GM12878 (cell line): ENCODE measurements at regions not wholly inside any gene's neighbourhood (a gene's known extent, or its start where the extent isn't known, plus 50 kb on each side); places are given as distances from the start of the nearest gene placed in this dataset.

Experiments used
- ATAC-seq: fragments of 200-7000 bp; cut with Tn5 transposase; 3 replicates; pipeline ENCODE4 v1.9.1; 2020; ENCODE audit warnings: mild to moderate bottlenecking, moderate library complexity
- BruUV-seq: library from RNA; stranded (reverse); fragments of 400-500 nt; replicated peaks from 2 replicates; lab custom pipeline; 2021; lab: Mats Ljungman, UMichigan
- CTCF ChIA-PET: fragments of 300-600 bp; sonication (Branson Sonifier 250); formaldehyde crosslinking; extraction: SDS; loops from one replicate; lab custom pipeline; 2021; ENCODE audit warnings: inconsistent platforms; lab: Yijun Ruan, JAX
- POLR2A ChIA-PET: fragments of 350-600 bp; formaldehyde crosslinking; extraction: SDS; loops from one replicate; lab custom pipeline; 2021; ENCODE audit warnings: inconsistent platforms; lab: Charles Lee
- RAD21 ChIA-PET: fragments of 300-600 bp; sonication (Branson Sonifier 250); formaldehyde crosslinking; loops from one replicate; lab custom pipeline; 2023; ENCODE audit warnings: antibody characterized with exemption; ENCODE audit not compliant: unreplicated experiment; lab: Charles Lee
- SMC1A ChIA-PET: fragments of 300-600 bp; sonication (Branson Sonifier 250); formaldehyde crosslinking; loops from one replicate; lab custom pipeline; 2023; ENCODE audit not compliant: unreplicated experiment, uncharacterized antibody; lab: Charles Lee
- DNase-seq: peaks from one replicate; pipeline ENCODE4 v3.0.0-alpha.2; 2011; ENCODE audit warnings: low read depth, low spot score
- FAIRE-seq: peaks from 3 replicates; lab custom pipeline; 2011; peaks lifted over from hg19 to GRCh38; lab: Jason Lieb, UNC
- H2AFZ ChIP-seq: 2 replicates; pipeline ENCODE4 v1.6.0; 2011; ENCODE audit warnings: low read depth, low read length, control low read depth; ENCODE audit not compliant: control insufficient read depth
- H3K27ac ChIP-seq: 2 replicates; pipeline ENCODE4 v1.5.1; 2011; ENCODE audit warnings: control low read depth; ENCODE audit not compliant: control insufficient read depth, insufficient read depth
- H3K27me3 ChIP-seq, 2 experiments: replicated peaks in 1 of 2; 2 replicates each; pipeline versions ENCODE4 v1.6.0 to v1.6.1; 2011; ENCODE audit warnings: low read length in 1 of 2; ENCODE audit not compliant: control insufficient read depth in 2 of 2, insufficient read depth in 2 of 2
- H3K36me3 ChIP-seq, 2 experiments: 2 replicates each; pipeline ENCODE4 v1.5.1; 2011; ENCODE audit warnings: low read length in 1 of 2; ENCODE audit not compliant: control insufficient read depth in 2 of 2, insufficient read depth in 2 of 2
- H3K4me1 ChIP-seq: 2 replicates; pipeline ENCODE4 v1.6.1; 2011; ENCODE audit warnings: mild to moderate bottlenecking, low read length, moderate library complexity, mixed read lengths; ENCODE audit not compliant: control insufficient read depth, insufficient read depth
- H3K4me2 ChIP-seq: 2 replicates; pipeline ENCODE4 v1.6.0; 2011; ENCODE audit warnings: control low read depth; ENCODE audit not compliant: control insufficient read depth, insufficient read depth
- H3K4me3 ChIP-seq: fragments of 200-600 bp; sonication (generic); 2 replicates; pipeline ENCODE4 v1.5.1; 2016
- H3K79me2 ChIP-seq: 2 replicates; pipeline ENCODE4 v1.6.0; 2011; ENCODE audit warnings: low read length; ENCODE audit not compliant: control insufficient read depth, insufficient read depth
- H3K9ac ChIP-seq: 2 replicates; pipeline ENCODE4 v1.8.0; 2011; ENCODE audit warnings: low read length, control low read depth, mixed read lengths; ENCODE audit not compliant: control insufficient read depth, insufficient read depth
- H3K9me3 ChIP-seq: replicated peaks from 3 replicates; pipeline ENCODE4 v1.5.1; 2011; ENCODE audit warnings: mild to moderate bottlenecking, low read length; ENCODE audit not compliant: control insufficient read depth, insufficient read depth
- H4K20me1 ChIP-seq: 2 replicates; pipeline ENCODE4 v1.6.0; 2011; ENCODE audit not compliant: control insufficient read depth, insufficient read depth
- ATF7 ChIP-seq: fragments of 450-650 bp; IDR thresholded peaks from 2 replicates; pipeline ENCODE4 v1.6.1; 2016; ENCODE audit warnings: low read depth, mild to moderate bottlenecking
- CEBPZ ChIP-seq: fragments of 150-350 bp; IDR thresholded peaks from 2 replicates; pipeline ENCODE4 v1.6.1; 2016; ENCODE audit warnings: low read depth, low read length
- CHD2 ChIP-seq: IDR thresholded peaks from 2 replicates; pipeline ENCODE4 v1.6.1; 2011; ENCODE audit warnings: low read depth, low read length, improper control_type of control experiment, borderline replicate concordance
- ELK1 ChIP-seq: IDR thresholded peaks from 2 replicates; pipeline ENCODE4 v1.6.1; 2012; ENCODE audit warnings: low read depth, low read length, improper control_type of control experiment
- NFXL1 ChIP-seq: fragments of 450-650 bp; IDR thresholded peaks from 2 replicates; pipeline ENCODE4 v1.6.1; 2017; ENCODE audit warnings: antibody characterized with exemption, mild to moderate bottlenecking, borderline replicate concordance
- NR2C1 ChIP-seq: fragments of 450-650 bp; IDR thresholded peaks from 2 replicates; pipeline ENCODE4 v1.6.1; 2017; ENCODE audit warnings: antibody characterized with exemption, mild to moderate bottlenecking, moderate library complexity
- POU2F2 ChIP-seq: IDR thresholded peaks from 3 replicates; pipeline ENCODE4 v1.6.1; 2011; ENCODE audit warnings: low read depth, mild to moderate bottlenecking, low read length, borderline replicate concordance
- PRDM15 ChIP-seq: fragments of 450-650 bp; formaldehyde crosslinking; IDR thresholded peaks from 2 replicates; pipeline ENCODE4 v1.4.0; 2020; ENCODE audit warnings: mild to moderate bottlenecking, moderate library complexity
- RELA ChIP-seq: fragments of 450-650 bp; IDR thresholded peaks from 2 replicates; pipeline ENCODE4 v1.8.0; 2014; ENCODE audit warnings: borderline replicate concordance; ENCODE audit not compliant: partially characterized antibody
- SMAD5 ChIP-seq: IDR thresholded peaks from 2 replicates; pipeline ENCODE4 v1.6.1; 2016; ENCODE audit warnings: antibody characterized with exemption, low read depth
- SP1 ChIP-seq: IDR thresholded peaks from one replicate; pipeline ENCODE4 v1.6.1; 2011; ENCODE audit warnings: low read depth, low read length
- TBL1XR1 ChIP-seq: IDR thresholded peaks from 2 replicates; pipeline ENCODE4 v1.6.1; 2012; ENCODE audit warnings: low read depth, low read length, improper control_type of control experiment
- ZNF24 ChIP-seq: fragments of 450-650 bp; IDR thresholded peaks from 2 replicates; pipeline ENCODE4 v1.6.1; 2017; ENCODE audit warnings: antibody characterized with exemption, mild to moderate bottlenecking
- WGBS: methylation state at CpG from one replicate; pipeline ENCODE4 v1.1.6; 2016; ENCODE audit warnings: low lambda C conversion rate; ENCODE audit not compliant: insufficient replicate concordance, insufficient coverage; ENCODE audit errors: missing lambda C conversion rate; 5-methylcytosine and 5-hydroxymethylcytosine counted together
- in situ Hi-C: fragments of 300-500 bp; cut with MboI; formaldehyde crosslinking; loops from 9 replicates; pipeline ENCODE4 v1.14.3; 2018; ENCODE audit warnings: mixed read lengths
- intact Hi-C: fragments of 100-400 bp; cut with micrococcal nuclease; formaldehyde crosslinking; loops from one replicate; pipeline ENCODE4 v1.14.2; 2022; ENCODE audit not compliant: unreplicated experiment
- TF ChIP-seq, protein P1 (sequence below): IDR thresholded peaks from 2 replicates; pipeline ENCODE4 v1.6.1; 2012; ENCODE audit warnings: low read length, inconsistent platforms

DNA sequence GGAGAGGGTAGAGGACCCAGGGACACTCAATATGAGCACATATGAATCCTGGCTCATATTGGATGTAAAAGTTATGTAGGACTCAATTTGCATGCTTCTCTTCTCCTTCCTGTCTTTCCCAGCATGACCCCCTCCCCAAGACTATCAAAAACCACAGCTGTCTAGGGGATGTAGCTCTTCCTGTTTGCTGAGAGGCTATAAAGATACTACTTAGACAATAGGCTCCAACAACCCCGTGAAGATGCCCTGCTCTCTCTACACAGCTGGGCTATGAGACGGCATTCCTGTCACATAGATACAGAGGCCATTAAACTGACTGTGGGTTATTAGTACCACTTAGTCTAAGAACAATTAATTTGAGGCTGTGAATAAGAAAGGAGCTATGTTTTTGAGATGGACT lies 56.5 kb upstream of the PCSK1 start (continued):
- no peak for TF ChIP-seq PRDM15 (CRISPR knock-in tag)
- TF ChIP-seq ATF7: no peak
- TF ChIP-seq TBL1XR1: no peak
- TF ChIP-seq CHD2: no peak
- TF ChIP-seq, all 136 proteins: peak for 0

DNA sequence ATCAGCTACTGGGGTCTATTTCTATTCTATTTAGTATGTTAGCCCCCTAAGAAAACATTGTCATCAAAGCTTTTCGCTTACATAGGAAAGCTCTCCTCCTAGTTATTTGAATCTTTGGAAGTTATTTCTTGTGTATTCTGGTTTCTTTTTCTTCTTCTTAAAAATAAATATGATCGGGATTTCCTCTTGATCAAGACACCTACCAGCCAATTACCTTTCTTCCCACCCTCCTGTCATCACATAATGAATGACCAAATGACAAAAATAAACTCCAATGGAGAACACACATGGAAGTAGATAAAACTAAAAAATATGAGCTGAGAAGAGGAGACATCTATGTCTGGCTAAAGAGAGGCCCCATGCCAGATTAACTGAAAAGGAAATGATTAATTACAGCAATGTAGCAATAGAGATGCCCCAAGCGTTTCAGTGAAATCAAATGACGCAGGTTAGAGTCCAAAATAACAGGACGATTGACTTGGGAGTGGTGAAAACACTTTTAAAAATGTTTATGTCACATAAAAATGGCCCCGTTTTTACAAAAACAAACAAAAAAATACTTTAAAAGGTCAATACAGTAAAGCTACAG lies 59.5 kb upstream of the PCSK1 start:
- no peak overlapping the region for H3K4me3 ChIP-seq
- H3K4me2 ChIP-seq: no peak overlapping the region
- WGBS: 31% methylated on average over 6 of the region's 6 CpGs
- H3K79me2 ChIP-seq: no peaks in the 10 kb centered on the region
- BruUV-seq: no TSS peak
- POLR2A ChIA-PET: no interaction called here
- no peak overlapping the region for H3K9ac ChIP-seq
- H3K9me3 ChIP-seq: no peaks in the 10 kb centered on the region
- H3K27ac ChIP-seq: no peak overlapping the region
- H3K27me3 ChIP-seq: no peaks in the 10 kb centered on the region
- CTCF ChIA-PET: no interaction called here
- no peak overlapping the region for H2AFZ ChIP-seq
- RAD21 ChIA-PET: interaction anchor here (0.6 kb wide), 1 partner anchor 714 kb away, joined by 4 read pairs; no protein-coding TSS in a partner anchor
- FAIRE-seq: no peak
- DNase-seq: no peak
- no peaks in the 10 kb centered on the region for H4K20me1 ChIP-seq
- no peaks in the 10 kb centered on the region for H3K4me1 ChIP-seq
- intact Hi-C loops (no loop called here), in situ Hi-C loops (no loop called here)
- H3K36me3 ChIP-seq: no peaks in the 10 kb centered on the region
- ATAC-seq: no peak
- SMC1A ChIA-PET: interaction anchor here (0.5 to 0.7 kb wide), 3 partner anchors 12 to 306 kb away, joined by 3 read pairs; no protein-coding TSS in a partner anchor
- TF ChIP-seq ELK1 (no peak), ZNF24 (no peak), NFXL1 (no peak), POU2F2 (no peak), CEBPZ (no peak), RELA (no peak), NR2C1 (no peak), SMAD5 (no peak), SP1 (no peak)
- TF ChIP-seq, protein P1, sequence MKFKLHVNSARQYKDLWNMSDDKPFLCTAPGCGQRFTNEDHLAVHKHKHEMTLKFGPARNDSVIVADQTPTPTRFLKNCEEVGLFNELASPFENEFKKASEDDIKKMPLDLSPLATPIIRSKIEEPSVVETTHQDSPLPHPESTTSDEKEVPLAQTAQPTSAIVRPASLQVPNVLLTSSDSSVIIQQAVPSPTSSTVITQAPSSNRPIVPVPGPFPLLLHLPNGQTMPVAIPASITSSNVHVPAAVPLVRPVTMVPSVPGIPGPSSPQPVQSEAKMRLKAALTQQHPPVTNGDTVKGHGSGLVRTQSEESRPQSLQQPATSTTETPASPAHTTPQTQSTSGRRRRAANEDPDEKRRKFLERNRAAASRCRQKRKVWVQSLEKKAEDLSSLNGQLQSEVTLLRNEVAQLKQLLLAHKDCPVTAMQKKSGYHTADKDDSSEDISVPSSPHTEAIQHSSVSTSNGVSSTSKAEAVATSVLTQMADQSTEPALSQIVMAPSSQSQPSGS: no peak
